NT2/D1 (cell line): ENCODE measurements at regions not wholly inside any gene's neighbourhood (a gene's known extent, or its start where the extent isn't known, plus 50 kb on each side); places are given as distances from the start of the nearest gene placed in this dataset.

Source experiments
- YY1 ChIP-seq: IDR thresholded peaks from 2 replicates; pipeline ENCODE4 v1.6.1; 2011; ENCODE audit not compliant: insufficient read length, insufficient read depth
- ZNF274 ChIP-seq: IDR thresholded peaks from 2 replicates; pipeline ENCODE4 v1.6.1; 2011; ENCODE audit warnings: mild to moderate bottlenecking, low read depth, low read length

GRCh38 chr13:111609631-111610030, 289.2 kb downstream of the TEX29 start:
- no peak for TF ChIP-seq YY1
- no peak for TF ChIP-seq ZNF274
